Prostate gland (tissue), 2 donors: ENCODE measurements at regions not wholly inside any gene's neighbourhood (a gene's known extent, or its start where the extent isn't known, plus 50 kb on each side); places are given as distances from the start of the nearest gene placed in this dataset.

ENCODE experiments used
- DNase-seq: peaks from one replicate; pipeline ENCODE4 v3.0.0-alpha.2; 2019; ENCODE audit warnings: low spot score
- H3K27ac ChIP-seq, 2 donors: fragments of 200-600 bp; sonication (generic); 2 replicates each; pipeline ENCODE4 v1.5.1; 2017 to 2019
- H3K27me3 ChIP-seq: fragments of 200-600 bp; sonication (generic); replicated peaks from 2 replicates; pipeline ENCODE4 v1.5.1; 2019; ENCODE audit not compliant: insufficient read depth
- H3K36me3 ChIP-seq, 2 donors: fragments of 200-600 bp; sonication (generic); 1 replicate in 1 of 2; 2 replicates in 1 of 2; pipeline versions ENCODE4 v1.5.1 to v1.8.1; 2017 to 2019
- H3K4me1 ChIP-seq: fragments of 200-600 bp; sonication (generic); replicated peaks from 2 replicates; pipeline ENCODE4 v1.5.1; 2019
- H3K4me3 ChIP-seq, 2 donors: fragments of 200-600 bp; sonication (generic); 2 replicates each; pipeline ENCODE4 v1.5.1; 2017 to 2019
- H3K9me3 ChIP-seq: fragments of 200-600 bp; sonication (generic); 2 replicates; pipeline ENCODE4 v1.5.1; 2017
- POLR2A ChIP-seq: fragments of 450-650 bp; IDR thresholded peaks from one replicate; pipeline ENCODE4 v1.6.1; 2016; ENCODE audit warnings: antibody characterized with exemption, mild to moderate bottlenecking
- POLR2AphosphoS5 ChIP-seq: sonication (generic); formaldehyde crosslinking; IDR thresholded peaks from one replicate; pipeline ENCODE4 v1.6.1; 2017; ENCODE audit warnings: antibody characterized with exemption
- WGBS: methylation state at CpG from one replicate; pipeline ENCODE4 v1.1.5; 2018; 5-methylcytosine and 5-hydroxymethylcytosine counted together
- intact Hi-C: fragments of 100-400 bp; cut with DNase I; formaldehyde crosslinking; loops from one replicate; pipeline ENCODE4 v1.14.2; 2022
- TF ChIP-seq, protein P1 (sequence below), 4 experiments: fragments of 200-600 bp in 2 of 4; fragments of 450-650 bp in 2 of 4; sonication (generic) in 2 of 4; IDR thresholded peaks; 1 replicate in 3 of 4; 2 replicates in 1 of 4; pipeline ENCODE4 v1.5.1; 2016 to 2019; ENCODE audit warnings: antibody characterized with exemption in 4 of 4, mild to moderate bottlenecking in 2 of 4, moderate library complexity in 2 of 4

- no peak overlapping the region for H3K4me3 ChIP-seq
- H3K27ac ChIP-seq, result no peak overlapping the region
- no peak for DNase-seq
- H3K9me3 ChIP-seq, result no peaks in the 10 kb centered on the region
- TF ChIP-seq POLR2AphosphoS5, result no peak
- TF ChIP-seq, protein P1, sequence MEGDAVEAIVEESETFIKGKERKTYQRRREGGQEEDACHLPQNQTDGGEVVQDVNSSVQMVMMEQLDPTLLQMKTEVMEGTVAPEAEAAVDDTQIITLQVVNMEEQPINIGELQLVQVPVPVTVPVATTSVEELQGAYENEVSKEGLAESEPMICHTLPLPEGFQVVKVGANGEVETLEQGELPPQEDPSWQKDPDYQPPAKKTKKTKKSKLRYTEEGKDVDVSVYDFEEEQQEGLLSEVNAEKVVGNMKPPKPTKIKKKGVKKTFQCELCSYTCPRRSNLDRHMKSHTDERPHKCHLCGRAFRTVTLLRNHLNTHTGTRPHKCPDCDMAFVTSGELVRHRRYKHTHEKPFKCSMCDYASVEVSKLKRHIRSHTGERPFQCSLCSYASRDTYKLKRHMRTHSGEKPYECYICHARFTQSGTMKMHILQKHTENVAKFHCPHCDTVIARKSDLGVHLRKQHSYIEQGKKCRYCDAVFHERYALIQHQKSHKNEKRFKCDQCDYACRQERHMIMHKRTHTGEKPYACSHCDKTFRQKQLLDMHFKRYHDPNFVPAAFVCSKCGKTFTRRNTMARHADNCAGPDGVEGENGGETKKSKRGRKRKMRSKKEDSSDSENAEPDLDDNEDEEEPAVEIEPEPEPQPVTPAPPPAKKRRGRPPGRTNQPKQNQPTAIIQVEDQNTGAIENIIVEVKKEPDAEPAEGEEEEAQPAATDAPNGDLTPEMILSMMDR (IDR thresholded peaks at IDR 0.05), result no peak
- no peak for TF ChIP-seq POLR2A
- no peaks in the 10 kb centered on the region for H3K27me3 ChIP-seq
- no peaks in the 10 kb centered on the region for H3K36me3 ChIP-seq
- 89% methylated on average over 2 of the region's 2 CpGs for WGBS
- no peaks in the 10 kb centered on the region for H3K4me1 ChIP-seq
- intact Hi-C loops, result no loop called here
These were observed 430.3 kb downstream of the SPRY1 start for GRCh38 chr4:123826896-123827295.

GRCh38 chr4:123827511-123827910, 430.9 kb downstream of the SPRY1 start:
- TF ChIP-seq POLR2A, result no peak
- TF ChIP-seq, protein P1 (IDR thresholded peaks at IDR 0.05), result no peak
- no peak for TF ChIP-seq POLR2AphosphoS5
- H3K9me3 ChIP-seq, result no peaks in the 10 kb centered on the region
- no peak for DNase-seq
- no peak overlapping the region for H3K27ac ChIP-seq
- no peak overlapping the region for H3K4me3 ChIP-seq
- 96% methylated on average over 2 of the region's 2 CpGs for WGBS
- intact Hi-C loops, result no loop called here
- H3K36me3 ChIP-seq, result no peaks in the 10 kb centered on the region
- H3K4me1 ChIP-seq, result no peaks in the 10 kb centered on the region
- no peaks in the 10 kb centered on the region for H3K27me3 ChIP-seq

GRCh38 chr4:123830930-123831329, 434.3 kb downstream of the SPRY1 start:
- H3K9me3 ChIP-seq, result no peaks in the 10 kb centered on the region
- WGBS, result 91% methylated on average over 6 of the region's 6 CpGs
- H3K27me3 ChIP-seq, result no peaks in the 10 kb centered on the region
- DNase-seq, result no peak
- intact Hi-C loops, result no loop called here
- no peak overlapping the region for H3K27ac ChIP-seq
- no peak overlapping the region for H3K4me3 ChIP-seq
- no peaks in the 10 kb centered on the region for H3K36me3 ChIP-seq
- TF ChIP-seq POLR2AphosphoS5 (no peak), POLR2A (no peak)
- TF ChIP-seq, protein P1 (IDR thresholded peaks at IDR 0.05), result no peak
- H3K4me1 ChIP-seq, result no peaks in the 10 kb centered on the region

DNA sequence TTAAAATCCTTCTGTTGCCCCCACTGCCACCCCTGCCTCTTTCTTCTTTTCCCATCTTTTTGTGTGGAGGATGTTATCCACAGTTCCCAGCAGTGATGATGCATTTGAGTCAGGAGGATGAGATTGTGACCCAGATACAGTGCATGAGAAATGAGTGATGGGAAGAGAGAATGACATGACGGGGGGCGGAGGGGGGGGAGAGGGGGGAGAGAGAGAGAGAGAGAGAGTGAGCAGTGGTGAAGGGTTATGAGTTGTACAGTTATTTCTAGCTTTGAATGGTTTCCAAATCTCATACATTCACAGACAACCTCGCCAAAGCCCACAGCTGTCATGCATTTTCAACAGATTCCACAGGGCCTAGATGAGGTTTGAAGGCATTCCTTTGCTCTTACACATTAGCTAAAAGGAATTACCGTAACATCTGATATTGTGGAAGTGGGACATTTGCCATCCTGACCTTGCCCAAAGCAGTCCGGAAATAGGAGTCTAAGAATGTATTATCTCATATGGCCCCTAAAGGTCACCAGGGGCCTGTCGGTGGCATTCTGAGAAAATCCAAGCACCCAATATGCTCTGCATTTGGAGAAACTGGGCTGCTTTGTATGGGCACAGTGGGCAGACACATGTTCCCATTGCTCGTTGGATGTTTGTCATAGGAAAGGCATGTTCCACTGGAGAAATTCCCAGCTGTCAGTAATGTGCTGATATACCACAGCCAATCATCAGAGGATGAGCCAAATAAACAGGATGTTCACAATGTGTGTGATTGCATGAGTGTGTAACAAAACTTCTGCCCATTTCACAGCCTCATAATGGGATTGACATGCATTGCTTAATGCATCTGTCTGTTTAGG, 435.8 kb downstream of the SPRY1 start:
- WGBS, result 58% methylated on average over 7 of the region's 7 CpGs
- no peaks in the 10 kb centered on the region for H3K27me3 ChIP-seq
- no peak overlapping the region for H3K27ac ChIP-seq
- intact Hi-C loops, result no loop called here
- H3K9me3 ChIP-seq, result no peaks in the 10 kb centered on the region
- no peak overlapping the region for H3K4me3 ChIP-seq
- no peaks in the 10 kb centered on the region for H3K4me1 ChIP-seq
- no peaks in the 10 kb centered on the region for H3K36me3 ChIP-seq
- no peak for DNase-seq
- TF ChIP-seq POLR2A (no peak), POLR2AphosphoS5 (no peak)
- TF ChIP-seq, protein P1 (IDR thresholded peaks at IDR 0.05), result no peak

- H3K9me3 ChIP-seq, result no peaks in the 10 kb centered on the region
- intact Hi-C loops, result no loop called here
- TF ChIP-seq, protein P1 (IDR thresholded peaks at IDR 0.05), result no peak
- no peak for TF ChIP-seq POLR2AphosphoS5
- TF ChIP-seq POLR2A, result no peak
- no peak overlapping the region for H3K27ac ChIP-seq
- no peaks in the 10 kb centered on the region for H3K4me1 ChIP-seq
- no peaks in the 10 kb centered on the region for H3K36me3 ChIP-seq
- DNase-seq, result no peak
- 64% methylated on average over 2 of the region's 2 CpGs for WGBS
- no peak overlapping the region for H3K4me3 ChIP-seq
- no peaks in the 10 kb centered on the region for H3K27me3 ChIP-seq
These were observed 436.6 kb downstream of the SPRY1 start for GRCh38 chr4:123833171-123833643.
